Nephron progenitor cell (in vitro differentiated cells): ENCODE measurements at regions not wholly inside any gene's neighbourhood (a gene's known extent, or its start where the extent isn't known, plus 50 kb on each side); places are given as distances from the start of the nearest gene placed in this dataset.

Experiments
- DNase-seq: peaks from one replicate; pipeline ENCODE4 v3.0.0; 2021
- H3K27ac Mint-ChIP-seq: 2 replicates; pipeline ENCODE4 v1.8.0; 2021; ENCODE audit warnings: mild to moderate bottlenecking, moderate library complexity, mixed read lengths
- H3K27me3 Mint-ChIP-seq: 2 replicates; pipeline ENCODE4 v1.8.0; 2021; ENCODE audit warnings: mild to moderate bottlenecking, low read depth, mixed read lengths; ENCODE audit not compliant: poor library complexity
- H3K36me3 Mint-ChIP-seq: 2 replicates; pipeline ENCODE4 v1.8.0; 2021; ENCODE audit warnings: low read depth, mixed read lengths
- H3K4me1 Mint-ChIP-seq: 2 replicates; pipeline ENCODE4 v1.8.0; 2021; ENCODE audit warnings: mixed read lengths
- H3K4me3 Mint-ChIP-seq: 2 replicates; pipeline ENCODE4 v1.8.0; 2021; ENCODE audit warnings: mild to moderate bottlenecking, moderate library complexity, mixed read lengths
- H3K9me3 Mint-ChIP-seq: 2 replicates; pipeline ENCODE4 v1.8.0; 2021; ENCODE audit warnings: mild to moderate bottlenecking, moderate library complexity, mixed read lengths
- TF ChIP-seq, protein P1 (sequence below): fragments of 200-600 bp; sonication (generic); IDR thresholded peaks from 2 replicates; pipeline ENCODE4 v1.5.0; 2021; ENCODE audit warnings: antibody characterized with exemption

DNA sequence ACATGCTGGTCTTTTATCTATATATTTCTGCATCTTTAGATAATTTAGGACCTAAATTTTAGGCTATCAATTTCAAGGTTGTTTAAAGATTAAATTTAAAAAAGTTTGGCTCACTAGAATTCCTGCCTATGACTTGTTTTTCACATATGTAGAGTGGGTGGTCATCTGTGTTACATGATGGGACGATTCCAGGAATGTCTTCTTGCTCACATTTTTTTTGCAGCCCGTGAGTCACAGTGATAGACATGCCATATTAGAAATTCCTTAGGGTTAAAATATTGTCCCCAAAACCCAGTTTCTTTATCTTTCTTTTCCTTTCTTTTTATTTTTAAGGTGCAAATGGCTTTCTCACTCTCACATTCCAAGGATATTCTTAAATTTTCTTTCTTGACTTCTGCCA, 652.0 kb downstream of the PLCL1 start:
- TF ChIP-seq, protein P1, sequence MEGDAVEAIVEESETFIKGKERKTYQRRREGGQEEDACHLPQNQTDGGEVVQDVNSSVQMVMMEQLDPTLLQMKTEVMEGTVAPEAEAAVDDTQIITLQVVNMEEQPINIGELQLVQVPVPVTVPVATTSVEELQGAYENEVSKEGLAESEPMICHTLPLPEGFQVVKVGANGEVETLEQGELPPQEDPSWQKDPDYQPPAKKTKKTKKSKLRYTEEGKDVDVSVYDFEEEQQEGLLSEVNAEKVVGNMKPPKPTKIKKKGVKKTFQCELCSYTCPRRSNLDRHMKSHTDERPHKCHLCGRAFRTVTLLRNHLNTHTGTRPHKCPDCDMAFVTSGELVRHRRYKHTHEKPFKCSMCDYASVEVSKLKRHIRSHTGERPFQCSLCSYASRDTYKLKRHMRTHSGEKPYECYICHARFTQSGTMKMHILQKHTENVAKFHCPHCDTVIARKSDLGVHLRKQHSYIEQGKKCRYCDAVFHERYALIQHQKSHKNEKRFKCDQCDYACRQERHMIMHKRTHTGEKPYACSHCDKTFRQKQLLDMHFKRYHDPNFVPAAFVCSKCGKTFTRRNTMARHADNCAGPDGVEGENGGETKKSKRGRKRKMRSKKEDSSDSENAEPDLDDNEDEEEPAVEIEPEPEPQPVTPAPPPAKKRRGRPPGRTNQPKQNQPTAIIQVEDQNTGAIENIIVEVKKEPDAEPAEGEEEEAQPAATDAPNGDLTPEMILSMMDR, result no peak
- Mint-ChIP-seq H3K9me3 (no peaks in the 10 kb centered on the region), H3K4me1 (no peaks in the 10 kb centered on the region), H3K4me3 (no peak overlapping the region), H3K27ac (no peak overlapping the region), H3K36me3 (no peaks in the 10 kb centered on the region), H3K27me3 (no peaks in the 10 kb centered on the region)
- no peak for DNase-seq

DNA sequence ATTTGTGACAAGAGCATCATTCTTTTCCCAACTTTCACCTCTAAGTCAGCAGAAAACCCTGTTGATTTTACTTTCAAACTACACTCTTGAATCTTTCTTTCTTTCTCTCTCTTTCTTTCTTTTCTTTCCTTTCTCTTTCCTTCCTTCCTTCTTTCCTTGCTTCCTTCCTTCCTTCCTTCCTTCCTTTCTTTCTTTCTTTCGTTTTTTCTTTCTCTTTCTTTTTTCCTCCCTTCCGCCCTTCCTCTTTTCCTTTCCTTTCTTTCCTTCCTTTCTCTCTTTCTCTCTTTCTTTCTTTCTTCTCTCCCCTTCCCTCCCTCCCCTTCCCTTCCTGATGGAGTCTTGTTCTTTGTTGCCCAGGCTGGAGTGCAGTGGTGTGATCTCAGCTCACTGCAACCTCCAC, 649.5 kb downstream of the PLCL1 start:
- H3K4me1 Mint-ChIP-seq, result no peaks in the 10 kb centered on the region
- TF ChIP-seq, protein P1, result no peak
- H3K4me3 Mint-ChIP-seq, result no peak overlapping the region
- H3K36me3 Mint-ChIP-seq, result no peaks in the 10 kb centered on the region
- no peaks in the 10 kb centered on the region for H3K9me3 Mint-ChIP-seq
- no peak for DNase-seq
- H3K27me3 Mint-ChIP-seq, result no peaks in the 10 kb centered on the region
- no peak overlapping the region for H3K27ac Mint-ChIP-seq

DNA sequence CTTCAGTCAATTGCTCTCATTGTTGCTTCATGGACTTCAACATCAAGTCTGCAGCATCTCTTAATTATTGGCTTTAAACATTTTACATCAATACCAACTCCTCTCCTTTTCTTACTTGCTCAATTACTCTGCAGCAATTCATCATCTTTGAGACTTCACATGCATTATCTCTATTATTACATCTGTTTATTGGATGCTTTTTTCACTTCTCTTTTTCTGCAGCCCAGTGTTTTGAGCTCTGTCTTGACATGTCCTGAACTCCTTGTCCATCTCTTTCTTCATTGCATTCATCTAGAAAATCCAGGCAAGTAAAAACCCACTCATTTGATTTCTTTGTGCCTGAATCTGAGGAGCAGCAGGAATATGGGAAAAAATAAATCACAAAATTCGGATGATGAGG, 647.9 kb downstream of the PLCL1 start:
- Mint-ChIP-seq H3K9me3 (no peaks in the 10 kb centered on the region), H3K4me1 (no peaks in the 10 kb centered on the region), H3K4me3 (no peak overlapping the region), H3K36me3 (no peaks in the 10 kb centered on the region), H3K27me3 (no peaks in the 10 kb centered on the region), H3K27ac (no peak overlapping the region)
- TF ChIP-seq, protein P1, result no peak
- DNase-seq, result no peak

DNA sequence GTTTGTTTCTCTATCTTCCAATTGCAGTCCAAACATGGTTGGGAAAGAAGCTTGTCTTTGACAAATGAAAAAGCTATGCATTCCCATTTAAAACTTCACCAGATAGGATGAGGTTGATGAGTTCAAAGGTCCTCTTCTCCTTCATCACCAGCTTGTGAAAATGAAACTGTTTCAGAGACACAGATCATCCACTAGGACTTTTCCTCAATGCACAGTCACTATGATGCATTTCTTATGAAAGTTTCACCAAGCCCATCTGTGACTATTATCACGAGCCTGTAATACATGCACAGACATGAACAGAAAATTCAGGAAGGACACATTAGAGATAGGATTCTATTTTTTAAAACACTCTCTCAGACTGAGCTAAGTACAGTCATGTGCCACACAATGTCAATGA, 644.4 kb downstream of the PLCL1 start:
- DNase-seq, result no peak
- H3K4me3 Mint-ChIP-seq, result no peak overlapping the region
- no peak overlapping the region for H3K27ac Mint-ChIP-seq
- H3K4me1 Mint-ChIP-seq, result no peaks in the 10 kb centered on the region
- TF ChIP-seq, protein P1, result no peak
- no peaks in the 10 kb centered on the region for H3K27me3 Mint-ChIP-seq
- H3K9me3 Mint-ChIP-seq, result no peaks in the 10 kb centered on the region
- no peaks in the 10 kb centered on the region for H3K36me3 Mint-ChIP-seq

DNA sequence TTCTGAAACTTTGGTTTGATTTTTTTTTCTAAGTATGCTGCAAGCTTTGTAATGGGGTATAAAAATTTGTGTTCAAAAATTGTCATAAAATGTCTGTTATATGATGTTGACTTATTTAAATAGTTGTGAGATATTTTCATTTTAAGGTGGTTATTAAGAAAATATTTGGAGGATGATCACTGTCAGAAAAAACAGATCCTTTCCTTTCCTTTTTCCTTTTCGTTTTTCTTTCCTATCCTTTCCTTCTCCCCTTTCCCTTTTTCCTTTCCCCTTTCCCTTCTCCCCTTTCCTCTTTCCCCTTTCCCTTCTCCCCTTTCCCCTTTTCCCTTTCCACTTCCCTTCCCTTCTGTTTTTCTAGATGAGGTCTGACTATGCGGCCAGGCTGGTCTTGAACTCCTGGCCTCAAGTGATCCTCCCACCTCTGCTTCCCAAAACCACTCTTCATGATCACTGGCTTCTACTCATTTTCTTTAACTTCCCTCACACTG, 640.5 kb downstream of the PLCL1 start:
- no peak overlapping the region for H3K4me3 Mint-ChIP-seq
- no peak for DNase-seq
- H3K27ac Mint-ChIP-seq, result no peak overlapping the region
- H3K27me3 Mint-ChIP-seq, result peaks cover 6% of the 10 kb centered on the region
- no peaks in the 10 kb centered on the region for H3K36me3 Mint-ChIP-seq
- TF ChIP-seq, protein P1, result no peak
- H3K9me3 Mint-ChIP-seq, result no peaks in the 10 kb centered on the region
- H3K4me1 Mint-ChIP-seq, result no peaks in the 10 kb centered on the region

DNA sequence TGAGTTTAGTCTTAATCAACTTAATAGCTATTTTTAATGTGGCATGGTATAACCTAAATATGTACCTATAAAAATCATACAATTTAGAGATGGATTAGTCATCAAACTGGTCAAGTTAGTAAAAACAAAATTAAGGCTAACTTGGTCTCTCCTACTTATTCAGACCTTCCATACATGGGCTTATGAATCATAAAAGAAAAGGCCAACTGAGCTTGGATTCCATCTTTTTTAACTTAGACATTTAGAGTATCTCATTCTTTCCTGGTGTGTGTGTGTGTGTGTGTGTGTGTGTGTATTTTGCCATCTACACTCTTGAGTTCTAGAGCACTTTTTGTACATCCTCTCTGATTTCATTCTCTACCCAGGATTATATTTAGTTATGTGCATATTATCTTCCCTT, 637.5 kb downstream of the PLCL1 start:
- DNase-seq, result no peak
- no peak overlapping the region for H3K4me3 Mint-ChIP-seq
- H3K27me3 Mint-ChIP-seq, result peaks cover 6% of the 10 kb centered on the region
- TF ChIP-seq, protein P1, result no peak
- no peaks in the 10 kb centered on the region for H3K4me1 Mint-ChIP-seq
- no peak overlapping the region for H3K27ac Mint-ChIP-seq
- H3K36me3 Mint-ChIP-seq, result no peaks in the 10 kb centered on the region
- no peaks in the 10 kb centered on the region for H3K9me3 Mint-ChIP-seq
